ENCODE measurements at regions not wholly inside any gene's neighbourhood (a gene's known extent, or its start where the extent isn't known, plus 50 kb on each side); places are given as distances from the start of the nearest gene placed in this dataset.

DNA sequence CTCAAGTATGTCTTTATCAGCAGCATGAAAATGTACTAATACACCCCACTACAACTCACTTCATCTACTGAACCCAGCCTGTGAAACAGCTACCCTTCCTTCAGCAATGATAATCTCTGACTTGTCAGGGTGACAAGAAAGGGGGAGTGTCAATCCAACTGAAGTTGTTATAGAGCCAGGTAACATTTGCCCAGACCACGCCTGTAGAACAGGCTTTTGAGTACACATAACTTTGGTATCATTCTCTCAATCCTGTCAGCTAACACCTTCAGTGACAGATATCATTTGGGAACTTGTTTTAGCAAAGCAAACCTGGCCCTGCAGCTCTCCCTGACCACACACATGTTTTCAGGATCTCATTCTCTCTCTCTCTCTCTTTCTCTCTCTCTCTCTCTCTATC, 592.2 kb downstream of the SMARCA1 start:
- Histone ChIP-seq H3K4me2 (ENCODE audit: low read length) (no peak overlapping the region), H3K27ac (ENCODE audit: low read length) (no peak overlapping the region), H3K9me3 (ENCODE audit: low read length) (no peaks in the 10 kb centered on the region), H3K36me3 (ENCODE audit: low read depth, low read length) (no peaks in the 10 kb centered on the region), H3K9ac (ENCODE audit: low read length) (no peak overlapping the region), H3K27me3 (ENCODE audit: low read length) (no peaks in the 10 kb centered on the region), H3K4me1 (ENCODE audit: insufficient read depth, low read length) (no peaks in the 10 kb centered on the region), H3K9me2 (replicated peaks; ENCODE audit: low read length) (no peaks in the 10 kb centered on the region), H2AFZ (ENCODE audit: low read length) (no peak overlapping the region), H3K4me3 (ENCODE audit: low read length) (no peak overlapping the region), H3K79me2 (ENCODE audit: low read length) (no peaks in the 10 kb centered on the region), H3F3A (ENCODE audit: low read length, unreplicated experiment) (no peaks in the 10 kb centered on the region), H4K20me1 (ENCODE audit: low read length) (no peaks in the 10 kb centered on the region)
- intact Hi-C loops (cut with micrococcal nuclease), result no loop called here
- TF ChIP-seq, protein P1, sequence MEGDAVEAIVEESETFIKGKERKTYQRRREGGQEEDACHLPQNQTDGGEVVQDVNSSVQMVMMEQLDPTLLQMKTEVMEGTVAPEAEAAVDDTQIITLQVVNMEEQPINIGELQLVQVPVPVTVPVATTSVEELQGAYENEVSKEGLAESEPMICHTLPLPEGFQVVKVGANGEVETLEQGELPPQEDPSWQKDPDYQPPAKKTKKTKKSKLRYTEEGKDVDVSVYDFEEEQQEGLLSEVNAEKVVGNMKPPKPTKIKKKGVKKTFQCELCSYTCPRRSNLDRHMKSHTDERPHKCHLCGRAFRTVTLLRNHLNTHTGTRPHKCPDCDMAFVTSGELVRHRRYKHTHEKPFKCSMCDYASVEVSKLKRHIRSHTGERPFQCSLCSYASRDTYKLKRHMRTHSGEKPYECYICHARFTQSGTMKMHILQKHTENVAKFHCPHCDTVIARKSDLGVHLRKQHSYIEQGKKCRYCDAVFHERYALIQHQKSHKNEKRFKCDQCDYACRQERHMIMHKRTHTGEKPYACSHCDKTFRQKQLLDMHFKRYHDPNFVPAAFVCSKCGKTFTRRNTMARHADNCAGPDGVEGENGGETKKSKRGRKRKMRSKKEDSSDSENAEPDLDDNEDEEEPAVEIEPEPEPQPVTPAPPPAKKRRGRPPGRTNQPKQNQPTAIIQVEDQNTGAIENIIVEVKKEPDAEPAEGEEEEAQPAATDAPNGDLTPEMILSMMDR (conservative IDR thresholded peaks at IDR 0.05; ENCODE audit: low read depth, low read length), result no peak
- TF ChIP-seq EZH2phosphoT487 (IDR thresholded peaks at IDR 0.05; ENCODE audit: borderline replicate concordance, low read length) (no peak), EZH2 (IDR thresholded peaks at IDR 0.05; ENCODE audit: low read length, unreplicated experiment) (no peak)
- BruUV-seq (replicated peaks), result no TSS peak
- DNase-seq (no peak), ATAC-seq (no peak)
- ChIA-PET CTCF (no interaction called here), POLR2A (ENCODE audit: unreplicated experiment) (no interaction called here)

DNA sequence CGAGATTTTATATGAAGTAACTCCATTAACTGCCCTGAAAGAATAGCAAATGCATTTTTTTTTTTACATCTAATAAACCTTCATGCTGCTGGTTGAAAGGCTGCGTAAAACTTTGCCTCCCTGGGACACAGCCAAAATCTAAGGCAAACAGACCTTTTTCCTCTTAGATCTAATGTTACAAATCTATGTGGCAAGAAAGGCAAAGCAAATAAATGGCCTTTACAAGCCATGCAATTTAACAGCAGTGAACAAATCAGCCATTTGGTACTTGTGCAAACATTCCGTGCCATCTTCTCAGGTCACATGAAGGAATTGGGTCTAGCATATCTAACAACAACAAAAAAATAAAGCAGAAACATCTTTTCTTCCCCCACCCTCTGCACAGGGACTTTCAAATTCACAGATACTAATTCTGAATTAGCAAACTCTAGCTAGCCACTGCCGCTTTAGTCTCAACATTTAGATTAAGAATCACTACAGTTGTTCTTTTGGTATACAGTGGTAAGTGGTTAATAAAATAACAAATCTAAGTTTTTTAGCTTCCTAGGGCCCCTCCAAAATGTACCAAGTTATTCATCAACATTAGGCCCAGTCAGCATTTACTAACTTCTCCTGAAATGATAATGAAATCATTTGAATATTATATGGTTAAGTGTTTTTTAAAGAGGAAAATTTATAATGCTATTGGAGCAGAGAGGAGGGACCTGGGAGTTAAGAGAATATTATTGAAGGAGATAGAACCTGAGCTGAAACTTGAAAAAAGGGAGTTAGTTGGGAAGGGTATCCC, 593.8 kb downstream of the SMARCA1 start:
- no TSS peak for BruUV-seq (replicated peaks)
- no peak overlapping the region for H3K4me2 ChIP-seq (ENCODE audit: low read length)
- no peaks in the 10 kb centered on the region for H3K9me2 ChIP-seq (replicated peaks; ENCODE audit: low read length)
- no peaks in the 10 kb centered on the region for H3K36me3 ChIP-seq (ENCODE audit: low read depth, low read length)
- no peaks in the 10 kb centered on the region for H3K9me3 ChIP-seq (ENCODE audit: low read length)
- H3K4me1 ChIP-seq (ENCODE audit: insufficient read depth, low read length), result no peaks in the 10 kb centered on the region
- no peak overlapping the region for H3K27ac ChIP-seq (ENCODE audit: low read length)
- H3F3A ChIP-seq (ENCODE audit: low read length, unreplicated experiment), result no peaks in the 10 kb centered on the region
- H3K9ac ChIP-seq (ENCODE audit: low read length), result no peak overlapping the region
- CTCF ChIA-PET, result no interaction called here
- DNase-seq (peak; percentile 5), ATAC-seq (peak; percentile 13; the same call in 1 of the 2 replicates)
- intact Hi-C loops (cut with micrococcal nuclease), result no loop called here
- no peaks in the 10 kb centered on the region for H3K79me2 ChIP-seq (ENCODE audit: low read length)
- TF ChIP-seq EZH2phosphoT487 (IDR thresholded peaks at IDR 0.05; ENCODE audit: borderline replicate concordance, low read length) (no peak), EZH2 (IDR thresholded peaks at IDR 0.05; ENCODE audit: low read length, unreplicated experiment) (no peak)
- TF ChIP-seq, protein P1 (conservative IDR thresholded peaks at IDR 0.05; ENCODE audit: low read depth, low read length), result no peak
- H2AFZ ChIP-seq (ENCODE audit: low read length), result no peak overlapping the region
- no peaks in the 10 kb centered on the region for H3K27me3 ChIP-seq (ENCODE audit: low read length)
- H4K20me1 ChIP-seq (ENCODE audit: low read length), result no peaks in the 10 kb centered on the region
- POLR2A ChIA-PET (ENCODE audit: unreplicated experiment), result no interaction called here
- no peak overlapping the region for H3K4me3 ChIP-seq (ENCODE audit: low read length)

DNA sequence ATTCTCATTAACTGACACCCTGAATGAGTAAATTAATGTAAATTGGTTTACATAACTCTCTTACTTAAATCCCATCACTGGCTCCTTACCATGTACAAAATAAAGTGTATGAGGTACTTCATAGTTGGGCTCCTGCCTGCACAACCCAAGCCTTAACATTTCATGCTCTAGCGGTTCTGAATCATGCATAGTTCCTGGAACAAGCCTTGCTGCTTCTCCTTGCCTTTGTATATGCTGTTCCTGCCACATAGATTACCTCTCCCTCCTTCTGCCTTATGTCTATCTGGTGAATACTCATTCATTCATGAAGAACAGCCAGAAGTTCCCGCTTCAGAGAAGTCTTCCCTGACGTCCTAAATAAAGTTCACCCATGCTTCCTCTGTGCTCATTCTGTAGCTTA, 594.7 kb downstream of the SMARCA1 start:
- intact Hi-C loops (cut with micrococcal nuclease), result no loop called here
- Histone ChIP-seq H2AFZ (ENCODE audit: low read length) (no peak overlapping the region), H3K36me3 (ENCODE audit: low read depth, low read length) (no peaks in the 10 kb centered on the region), H3K4me1 (ENCODE audit: insufficient read depth, low read length) (no peaks in the 10 kb centered on the region), H3K9me3 (ENCODE audit: low read length) (no peaks in the 10 kb centered on the region), H4K20me1 (ENCODE audit: low read length) (no peaks in the 10 kb centered on the region), H3K79me2 (ENCODE audit: low read length) (no peaks in the 10 kb centered on the region), H3K9me2 (replicated peaks; ENCODE audit: low read length) (no peaks in the 10 kb centered on the region), H3F3A (ENCODE audit: low read length, unreplicated experiment) (no peaks in the 10 kb centered on the region), H3K9ac (ENCODE audit: low read length) (no peak overlapping the region), H3K27ac (ENCODE audit: low read length) (no peak overlapping the region), H3K4me3 (ENCODE audit: low read length) (no peak overlapping the region), H3K27me3 (ENCODE audit: low read length) (no peaks in the 10 kb centered on the region), H3K4me2 (ENCODE audit: low read length) (no peak overlapping the region)
- POLR2A ChIA-PET (ENCODE audit: unreplicated experiment), result no interaction called here
- no peak for ATAC-seq
- TF ChIP-seq EZH2phosphoT487 (IDR thresholded peaks at IDR 0.05; ENCODE audit: borderline replicate concordance, low read length) (no peak), EZH2 (IDR thresholded peaks at IDR 0.05; ENCODE audit: low read length, unreplicated experiment) (no peak)
- TF ChIP-seq, protein P1 (conservative IDR thresholded peaks at IDR 0.05; ENCODE audit: low read depth, low read length), result no peak
- CTCF ChIA-PET, result no interaction called here
- no peak for DNase-seq
- BruUV-seq (replicated peaks), result no TSS peak
